ENCODE measurements at regions not wholly inside any gene's neighbourhood (a gene's known extent, or its start where the extent isn't known, plus 50 kb on each side); places are given as distances from the start of the nearest gene placed in this dataset.

DNA sequence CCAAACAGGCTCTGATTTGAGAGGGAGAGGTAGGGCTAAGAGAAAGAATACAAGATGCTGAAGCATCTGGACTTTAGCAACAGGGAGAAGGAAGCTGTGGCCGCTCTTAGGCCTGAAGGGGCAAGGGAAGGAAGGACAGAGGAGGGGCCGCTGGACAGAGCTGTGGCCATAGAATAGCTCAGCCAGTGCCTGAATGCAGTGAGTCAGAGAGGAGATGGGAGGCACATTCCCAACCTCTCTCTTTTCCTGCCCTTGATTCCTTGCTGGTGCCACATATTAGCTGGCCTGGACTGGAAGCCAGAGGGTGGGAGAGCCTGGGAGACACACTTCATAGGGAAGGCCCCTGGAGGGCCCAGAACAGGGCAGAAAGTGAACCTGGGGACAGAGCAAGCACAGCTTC lies 83.4 kb upstream of the POU3F1 start:
- TF ChIP-seq, protein P1, sequence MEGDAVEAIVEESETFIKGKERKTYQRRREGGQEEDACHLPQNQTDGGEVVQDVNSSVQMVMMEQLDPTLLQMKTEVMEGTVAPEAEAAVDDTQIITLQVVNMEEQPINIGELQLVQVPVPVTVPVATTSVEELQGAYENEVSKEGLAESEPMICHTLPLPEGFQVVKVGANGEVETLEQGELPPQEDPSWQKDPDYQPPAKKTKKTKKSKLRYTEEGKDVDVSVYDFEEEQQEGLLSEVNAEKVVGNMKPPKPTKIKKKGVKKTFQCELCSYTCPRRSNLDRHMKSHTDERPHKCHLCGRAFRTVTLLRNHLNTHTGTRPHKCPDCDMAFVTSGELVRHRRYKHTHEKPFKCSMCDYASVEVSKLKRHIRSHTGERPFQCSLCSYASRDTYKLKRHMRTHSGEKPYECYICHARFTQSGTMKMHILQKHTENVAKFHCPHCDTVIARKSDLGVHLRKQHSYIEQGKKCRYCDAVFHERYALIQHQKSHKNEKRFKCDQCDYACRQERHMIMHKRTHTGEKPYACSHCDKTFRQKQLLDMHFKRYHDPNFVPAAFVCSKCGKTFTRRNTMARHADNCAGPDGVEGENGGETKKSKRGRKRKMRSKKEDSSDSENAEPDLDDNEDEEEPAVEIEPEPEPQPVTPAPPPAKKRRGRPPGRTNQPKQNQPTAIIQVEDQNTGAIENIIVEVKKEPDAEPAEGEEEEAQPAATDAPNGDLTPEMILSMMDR (IDR thresholded peaks at IDR 0.05; ENCODE audit: insufficient read depth, low read length), result no peak
- TF ChIP-seq, protein P2, sequence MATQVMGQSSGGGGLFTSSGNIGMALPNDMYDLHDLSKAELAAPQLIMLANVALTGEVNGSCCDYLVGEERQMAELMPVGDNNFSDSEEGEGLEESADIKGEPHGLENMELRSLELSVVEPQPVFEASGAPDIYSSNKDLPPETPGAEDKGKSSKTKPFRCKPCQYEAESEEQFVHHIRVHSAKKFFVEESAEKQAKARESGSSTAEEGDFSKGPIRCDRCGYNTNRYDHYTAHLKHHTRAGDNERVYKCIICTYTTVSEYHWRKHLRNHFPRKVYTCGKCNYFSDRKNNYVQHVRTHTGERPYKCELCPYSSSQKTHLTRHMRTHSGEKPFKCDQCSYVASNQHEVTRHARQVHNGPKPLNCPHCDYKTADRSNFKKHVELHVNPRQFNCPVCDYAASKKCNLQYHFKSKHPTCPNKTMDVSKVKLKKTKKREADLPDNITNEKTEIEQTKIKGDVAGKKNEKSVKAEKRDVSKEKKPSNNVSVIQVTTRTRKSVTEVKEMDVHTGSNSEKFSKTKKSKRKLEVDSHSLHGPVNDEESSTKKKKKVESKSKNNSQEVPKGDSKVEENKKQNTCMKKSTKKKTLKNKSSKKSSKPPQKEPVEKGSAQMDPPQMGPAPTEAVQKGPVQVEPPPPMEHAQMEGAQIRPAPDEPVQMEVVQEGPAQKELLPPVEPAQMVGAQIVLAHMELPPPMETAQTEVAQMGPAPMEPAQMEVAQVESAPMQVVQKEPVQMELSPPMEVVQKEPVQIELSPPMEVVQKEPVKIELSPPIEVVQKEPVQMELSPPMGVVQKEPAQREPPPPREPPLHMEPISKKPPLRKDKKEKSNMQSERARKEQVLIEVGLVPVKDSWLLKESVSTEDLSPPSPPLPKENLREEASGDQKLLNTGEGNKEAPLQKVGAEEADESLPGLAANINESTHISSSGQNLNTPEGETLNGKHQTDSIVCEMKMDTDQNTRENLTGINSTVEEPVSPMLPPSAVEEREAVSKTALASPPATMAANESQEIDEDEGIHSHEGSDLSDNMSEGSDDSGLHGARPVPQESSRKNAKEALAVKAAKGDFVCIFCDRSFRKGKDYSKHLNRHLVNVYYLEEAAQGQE (IDR thresholded peaks at IDR 0.05; ENCODE audit: insufficient replicate concordance, low read depth), result no peak
- TF ChIP-seq POLR2AphosphoS5 (IDR thresholded peaks at IDR 0.05; ENCODE audit: low read depth), result no peak

Measured in HL-60 (cell line).